T-helper 2 cell (primary cell): ENCODE measurements at regions not wholly inside any gene's neighbourhood (a gene's known extent, or its start where the extent isn't known, plus 50 kb on each side); places are given as distances from the start of the nearest gene placed in this dataset.

Experiments used
- DNase-seq, 5 experiments: peaks; one replicate each; pipeline versions ENCODE4 v3.0.0 to v3.0.0-alpha.2; 2012 to 2022

- DNase-seq = no peak
Observed at GRCh38 chr16:9254863-9255262, 163.4 kb downstream of the HAPSTR1 start.

- DNase-seq = peak in 1 of 5 experiments; percentile 26
Observed at GRCh38 chr16:9256196-9256595, 164.8 kb downstream of the HAPSTR1 start.

- DNase-seq = no peak
Observed at GRCh38 chr16:9257843-9258242, 166.4 kb downstream of the HAPSTR1 start.

- peak in 1 of 5 experiments; percentile 6 for DNase-seq
Observed at GRCh38 chr16:9258423-9259051, 167.1 kb downstream of the HAPSTR1 start.

- DNase-seq = no peak
Observed at GRCh38 chr16:9259914-9260608, 168.6 kb downstream of the HAPSTR1 start.

GRCh38 chr16:9260666-9261065 lies 169.2 kb downstream of the HAPSTR1 start:
- DNase-seq = no peak

- DNase-seq = no peak
Observed at GRCh38 chr16:9261376-9261775, 169.9 kb downstream of the HAPSTR1 start.

GRCh38 chr16:9262941-9263715 lies 171.7 kb downstream of the HAPSTR1 start:
- no peak for DNase-seq

- DNase-seq = no peak
Observed at GRCh38 chr16:9264067-9264466, 172.6 kb downstream of the HAPSTR1 start.

- no peak for DNase-seq
Observed at GRCh38 chr16:9268446-9268845, 177.0 kb downstream of the HAPSTR1 start.

GRCh38 chr16:9270424-9270823 lies 179.0 kb downstream of the HAPSTR1 start:
- no peak for DNase-seq

- DNase-seq = no peak
Observed at GRCh38 chr16:9270941-9271340, 179.5 kb downstream of the HAPSTR1 start.

- DNase-seq = no peak
Observed at GRCh38 chr16:9271841-9272240, 180.4 kb downstream of the HAPSTR1 start.

- no peak for DNase-seq
Observed at GRCh38 chr16:9275377-9275776, 183.9 kb downstream of the HAPSTR1 start.

GRCh38 chr16:9275816-9276354 lies 184.4 kb downstream of the HAPSTR1 start:
- no peak for DNase-seq

- DNase-seq = no peak
Observed at GRCh38 chr16:9279291-9280068, 188.0 kb downstream of the HAPSTR1 start.

- no peak for DNase-seq
Observed at GRCh38 chr16:9280069-9280466, 188.6 kb downstream of the HAPSTR1 start.

GRCh38 chr16:9286930-9287329 lies 195.5 kb downstream of the HAPSTR1 start:
- no peak for DNase-seq

GRCh38 chr16:9296271-9296590 lies 204.8 kb downstream of the HAPSTR1 start:
- no peak for DNase-seq

- DNase-seq = peak in 1 of 5 experiments; percentile 6
Observed at GRCh38 chr16:9297437-9298113, 206.1 kb downstream of the HAPSTR1 start.

- no peak for DNase-seq
Observed at GRCh38 chr16:9300252-9300651, 208.8 kb downstream of the HAPSTR1 start.

- DNase-seq = no peak
Observed at GRCh38 chr16:9302072-9302471, 210.6 kb downstream of the HAPSTR1 start.
